ENCODE measurements at regions not wholly inside any gene's neighbourhood (a gene's known extent, or its start where the extent isn't known, plus 50 kb on each side); places are given as distances from the start of the nearest gene placed in this dataset.

GRCh38 chr12:67039995-67040860 is 228.9 kb upstream of the CAND1 start (continued):
- TF ChIP-seq, protein P1, sequence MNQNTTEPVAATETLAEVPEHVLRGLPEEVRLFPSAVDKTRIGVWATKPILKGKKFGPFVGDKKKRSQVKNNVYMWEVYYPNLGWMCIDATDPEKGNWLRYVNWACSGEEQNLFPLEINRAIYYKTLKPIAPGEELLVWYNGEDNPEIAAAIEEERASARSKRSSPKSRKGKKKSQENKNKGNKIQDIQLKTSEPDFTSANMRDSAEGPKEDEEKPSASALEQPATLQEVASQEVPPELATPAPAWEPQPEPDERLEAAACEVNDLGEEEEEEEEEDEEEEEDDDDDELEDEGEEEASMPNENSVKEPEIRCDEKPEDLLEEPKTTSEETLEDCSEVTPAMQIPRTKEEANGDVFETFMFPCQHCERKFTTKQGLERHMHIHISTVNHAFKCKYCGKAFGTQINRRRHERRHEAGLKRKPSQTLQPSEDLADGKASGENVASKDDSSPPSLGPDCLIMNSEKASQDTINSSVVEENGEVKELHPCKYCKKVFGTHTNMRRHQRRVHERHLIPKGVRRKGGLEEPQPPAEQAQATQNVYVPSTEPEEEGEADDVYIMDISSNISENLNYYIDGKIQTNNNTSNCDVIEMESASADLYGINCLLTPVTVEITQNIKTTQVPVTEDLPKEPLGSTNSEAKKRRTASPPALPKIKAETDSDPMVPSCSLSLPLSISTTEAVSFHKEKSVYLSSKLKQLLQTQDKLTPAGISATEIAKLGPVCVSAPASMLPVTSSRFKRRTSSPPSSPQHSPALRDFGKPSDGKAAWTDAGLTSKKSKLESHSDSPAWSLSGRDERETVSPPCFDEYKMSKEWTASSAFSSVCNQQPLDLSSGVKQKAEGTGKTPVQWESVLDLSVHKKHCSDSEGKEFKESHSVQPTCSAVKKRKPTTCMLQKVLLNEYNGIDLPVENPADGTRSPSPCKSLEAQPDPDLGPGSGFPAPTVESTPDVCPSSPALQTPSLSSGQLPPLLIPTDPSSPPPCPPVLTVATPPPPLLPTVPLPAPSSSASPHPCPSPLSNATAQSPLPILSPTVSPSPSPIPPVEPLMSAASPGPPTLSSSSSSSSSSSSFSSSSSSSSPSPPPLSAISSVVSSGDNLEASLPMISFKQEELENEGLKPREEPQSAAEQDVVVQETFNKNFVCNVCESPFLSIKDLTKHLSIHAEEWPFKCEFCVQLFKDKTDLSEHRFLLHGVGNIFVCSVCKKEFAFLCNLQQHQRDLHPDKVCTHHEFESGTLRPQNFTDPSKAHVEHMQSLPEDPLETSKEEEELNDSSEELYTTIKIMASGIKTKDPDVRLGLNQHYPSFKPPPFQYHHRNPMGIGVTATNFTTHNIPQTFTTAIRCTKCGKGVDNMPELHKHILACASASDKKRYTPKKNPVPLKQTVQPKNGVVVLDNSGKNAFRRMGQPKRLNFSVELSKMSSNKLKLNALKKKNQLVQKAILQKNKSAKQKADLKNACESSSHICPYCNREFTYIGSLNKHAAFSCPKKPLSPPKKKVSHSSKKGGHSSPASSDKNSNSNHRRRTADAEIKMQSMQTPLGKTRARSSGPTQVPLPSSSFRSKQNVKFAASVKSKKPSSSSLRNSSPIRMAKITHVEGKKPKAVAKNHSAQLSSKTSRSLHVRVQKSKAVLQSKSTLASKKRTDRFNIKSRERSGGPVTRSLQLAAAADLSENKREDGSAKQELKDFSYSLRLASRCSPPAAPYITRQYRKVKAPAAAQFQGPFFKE (tag by site-specific recombination; IDR thresholded peaks at IDR 0.05; ENCODE audit: borderline replicate concordance) = no peak
- no peak for TF ChIP-seq SETDB1 (IDR thresholded peaks at IDR 0.05; ENCODE audit: insufficient read length, low read length)
- no peak for TF ChIP-seq ZNF292 (tag by site-specific recombination; IDR thresholded peaks at IDR 0.05; ENCODE audit: borderline replicate concordance, low read depth)
- TF ChIP-seq FEZF1 (tag by site-specific recombination; IDR thresholded peaks at IDR 0.05) = peak; percentile 54
- TF ChIP-seq ZNF843 (tag by site-specific recombination; IDR thresholded peaks at IDR 0.05) = peak; percentile 74
- TF ChIP-seq ZNF677 (tag by site-specific recombination; IDR thresholded peaks at IDR 0.05) = no peak
- TF ChIP-seq SCRT1 (tag by site-specific recombination; IDR thresholded peaks at IDR 0.05; ENCODE audit: borderline replicate concordance) = no peak
- TF ChIP-seq, protein P2, sequence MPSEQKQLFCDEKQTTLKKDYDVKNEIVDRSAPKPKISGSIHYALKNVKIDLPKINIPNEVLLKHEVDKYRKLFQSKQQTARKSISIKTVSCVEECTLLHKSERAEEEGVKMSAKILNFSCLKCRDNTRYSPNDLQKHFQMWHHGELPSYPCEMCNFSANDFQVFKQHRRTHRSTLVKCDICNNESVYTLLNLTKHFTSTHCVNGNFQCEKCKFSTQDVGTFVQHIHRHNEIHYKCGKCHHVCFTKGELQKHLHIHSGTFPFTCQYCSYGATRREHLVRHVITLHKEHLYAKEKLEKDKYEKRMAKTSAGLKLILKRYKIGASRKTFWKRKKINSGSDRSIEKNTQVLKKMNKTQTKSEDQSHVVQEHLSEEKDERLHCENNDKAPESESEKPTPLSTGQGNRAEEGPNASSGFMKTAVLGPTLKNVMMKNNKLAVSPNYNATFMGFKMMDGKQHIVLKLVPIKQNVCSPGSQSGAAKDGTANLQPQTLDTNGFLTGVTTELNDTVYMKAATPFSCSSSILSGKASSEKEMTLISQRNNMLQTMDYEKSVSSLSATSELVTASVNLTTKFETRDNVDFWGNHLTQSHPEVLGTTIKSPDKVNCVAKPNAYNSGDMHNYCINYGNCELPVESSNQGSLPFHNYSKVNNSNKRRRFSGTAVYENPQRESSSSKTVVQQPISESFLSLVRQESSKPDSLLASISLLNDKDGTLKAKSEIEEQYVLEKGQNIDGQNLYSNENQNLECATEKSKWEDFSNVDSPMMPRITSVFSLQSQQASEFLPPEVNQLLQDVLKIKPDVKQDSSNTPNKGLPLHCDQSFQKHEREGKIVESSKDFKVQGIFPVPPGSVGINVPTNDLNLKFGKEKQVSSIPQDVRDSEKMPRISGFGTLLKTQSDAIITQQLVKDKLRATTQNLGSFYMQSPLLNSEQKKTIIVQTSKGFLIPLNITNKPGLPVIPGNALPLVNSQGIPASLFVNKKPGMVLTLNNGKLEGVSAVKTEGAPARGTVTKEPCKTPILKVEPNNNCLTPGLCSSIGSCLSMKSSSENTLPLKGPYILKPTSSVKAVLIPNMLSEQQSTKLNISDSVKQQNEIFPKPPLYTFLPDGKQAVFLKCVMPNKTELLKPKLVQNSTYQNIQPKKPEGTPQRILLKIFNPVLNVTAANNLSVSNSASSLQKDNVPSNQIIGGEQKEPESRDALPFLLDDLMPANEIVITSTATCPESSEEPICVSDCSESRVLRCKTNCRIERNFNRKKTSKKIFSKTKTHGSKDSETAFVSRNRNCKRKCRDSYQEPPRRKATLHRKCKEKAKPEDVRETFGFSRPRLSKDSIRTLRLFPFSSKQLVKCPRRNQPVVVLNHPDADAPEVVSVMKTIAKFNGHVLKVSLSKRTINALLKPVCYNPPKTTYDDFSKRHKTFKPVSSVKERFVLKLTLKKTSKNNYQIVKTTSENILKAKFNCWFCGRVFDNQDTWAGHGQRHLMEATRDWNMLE (tag by site-specific recombination; conservative IDR thresholded peaks at IDR 0.05; ENCODE audit: low read depth) = no peak
- TF ChIP-seq ZNF768 (tag by site-specific recombination; IDR thresholded peaks at IDR 0.05) = no peak
- TF ChIP-seq, protein P3, sequence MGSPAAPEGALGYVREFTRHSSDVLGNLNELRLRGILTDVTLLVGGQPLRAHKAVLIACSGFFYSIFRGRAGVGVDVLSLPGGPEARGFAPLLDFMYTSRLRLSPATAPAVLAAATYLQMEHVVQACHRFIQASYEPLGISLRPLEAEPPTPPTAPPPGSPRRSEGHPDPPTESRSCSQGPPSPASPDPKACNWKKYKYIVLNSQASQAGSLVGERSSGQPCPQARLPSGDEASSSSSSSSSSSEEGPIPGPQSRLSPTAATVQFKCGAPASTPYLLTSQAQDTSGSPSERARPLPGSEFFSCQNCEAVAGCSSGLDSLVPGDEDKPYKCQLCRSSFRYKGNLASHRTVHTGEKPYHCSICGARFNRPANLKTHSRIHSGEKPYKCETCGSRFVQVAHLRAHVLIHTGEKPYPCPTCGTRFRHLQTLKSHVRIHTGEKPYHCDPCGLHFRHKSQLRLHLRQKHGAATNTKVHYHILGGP (tag by site-specific recombination; IDR thresholded peaks at IDR 0.05) = peak; percentile 74
- TF ChIP-seq, protein P4, sequence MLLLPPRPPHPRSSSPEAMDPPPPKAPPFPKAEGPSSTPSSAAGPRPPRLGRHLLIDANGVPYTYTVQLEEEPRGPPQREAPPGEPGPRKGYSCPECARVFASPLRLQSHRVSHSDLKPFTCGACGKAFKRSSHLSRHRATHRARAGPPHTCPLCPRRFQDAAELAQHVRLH (tag by site-specific recombination; IDR thresholded peaks at IDR 0.05) = 0 out of 2 replicates have a peak, but pooled peaks have one; percentile 21
- no peak for TF ChIP-seq ZNF660 (tag by site-specific recombination; IDR thresholded peaks at IDR 0.05)
- TF ChIP-seq ZNF488 (tag by site-specific recombination; IDR thresholded peaks at IDR 0.05) = no peak
- TF ChIP-seq, protein P5, sequence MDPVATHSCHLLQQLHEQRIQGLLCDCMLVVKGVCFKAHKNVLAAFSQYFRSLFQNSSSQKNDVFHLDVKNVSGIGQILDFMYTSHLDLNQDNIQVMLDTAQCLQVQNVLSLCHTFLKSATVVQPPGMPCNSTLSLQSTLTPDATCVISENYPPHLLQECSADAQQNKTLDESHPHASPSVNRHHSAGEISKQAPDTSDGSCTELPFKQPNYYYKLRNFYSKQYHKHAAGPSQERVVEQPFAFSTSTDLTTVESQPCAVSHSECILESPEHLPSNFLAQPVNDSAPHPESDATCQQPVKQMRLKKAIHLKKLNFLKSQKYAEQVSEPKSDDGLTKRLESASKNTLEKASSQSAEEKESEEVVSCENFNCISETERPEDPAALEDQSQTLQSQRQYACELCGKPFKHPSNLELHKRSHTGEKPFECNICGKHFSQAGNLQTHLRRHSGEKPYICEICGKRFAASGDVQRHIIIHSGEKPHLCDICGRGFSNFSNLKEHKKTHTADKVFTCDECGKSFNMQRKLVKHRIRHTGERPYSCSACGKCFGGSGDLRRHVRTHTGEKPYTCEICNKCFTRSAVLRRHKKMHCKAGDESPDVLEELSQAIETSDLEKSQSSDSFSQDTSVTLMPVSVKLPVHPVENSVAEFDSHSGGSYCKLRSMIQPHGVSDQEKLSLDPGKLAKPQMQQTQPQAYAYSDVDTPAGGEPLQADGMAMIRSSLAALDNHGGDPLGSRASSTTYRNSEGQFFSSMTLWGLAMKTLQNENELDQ (tag by site-specific recombination; IDR thresholded peaks at IDR 0.05; ENCODE audit: low read depth) = no peak
- peak; percentile 56; the same call in 1 of the 2 replicates for TF ChIP-seq ZSCAN30 (tag by site-specific recombination; IDR thresholded peaks at IDR 0.05)
- TF ChIP-seq IKZF3 (tag by site-specific recombination; IDR thresholded peaks at IDR 0.05) = peak; percentile 60; the same call in 1 of the 2 replicates
- peak; percentile 51 for TF ChIP-seq ZNF366 (tag by site-specific recombination; conservative IDR thresholded peaks at IDR 0.05)
- no peak for TF ChIP-seq ZNF202 (tag by site-specific recombination; IDR thresholded peaks at IDR 0.05; ENCODE audit: borderline replicate concordance)
- peak; percentile 16; the same call in 1 of the 2 replicates for TF ChIP-seq ZNF596 (tag by site-specific recombination; IDR thresholded peaks at IDR 0.05)
- TF ChIP-seq ZNF140 (tag by site-specific recombination; IDR thresholded peaks at IDR 0.05) = no peak
- peak; percentile 62; the same call in 1 of the 2 replicates for TF ChIP-seq OSR2 (tag by site-specific recombination; IDR thresholded peaks at IDR 0.05)
- TF ChIP-seq ZFP37 (tag by site-specific recombination; IDR thresholded peaks at IDR 0.05) = no peak
